ENCODE measurements at regions not wholly inside any gene's neighbourhood (a gene's known extent, or its start where the extent isn't known, plus 50 kb on each side); places are given as distances from the start of the nearest gene placed in this dataset.

GRCh38 chr4:73001885-73002284 is 67.6 kb downstream of the COX18 start:
- DNase-seq: no peak
- Histone ChIP-seq H3K9me3 (no peaks in the 10 kb centered on the region), H3K4me3 (no peak overlapping the region), H3K27ac (no peak overlapping the region), H3K27me3 (no peaks in the 10 kb centered on the region), H3K4me1 (no peaks in the 10 kb centered on the region), H3K36me3 (no peaks in the 10 kb centered on the region)
- intact Hi-C loops (cut with DNase I; ENCODE audit: low total_unique reads): no loop called here
- TF ChIP-seq CTCF (IDR thresholded peaks at IDR 0.05): no peak

- Histone ChIP-seq H3K27ac (no peak overlapping the region), H3K27me3 (no peaks in the 10 kb centered on the region), H3K9me3 (no peaks in the 10 kb centered on the region), H3K4me3 (no peak overlapping the region), H3K36me3 (no peaks in the 10 kb centered on the region), H3K4me1 (peaks cover 0 to 3% (median under 1%) of the 10 kb centered on the region in 4 donors)
- no peak for DNase-seq
- no peak for TF ChIP-seq CTCF (IDR thresholded peaks at IDR 0.05)
- intact Hi-C loops (cut with DNase I; ENCODE audit: low total_unique reads): no loop called here
Measured at GRCh38 chr4:72997409-72997808, 72.1 kb downstream of the COX18 start.

GRCh38 chr4:72994670-72995069 is 74.8 kb downstream of the COX18 start:
- no peak for DNase-seq
- Histone ChIP-seq H3K27me3 (no peaks in the 10 kb centered on the region), H3K27ac (no peak overlapping the region), H3K4me3 (no peak overlapping the region), H3K9me3 (no peaks in the 10 kb centered on the region), H3K4me1 (peaks cover 0 to 12% (median 1%) of the 10 kb centered on the region in 4 donors), H3K36me3 (no peaks in the 10 kb centered on the region)
- TF ChIP-seq CTCF (IDR thresholded peaks at IDR 0.05): no peak
- intact Hi-C loops (cut with DNase I; ENCODE audit: low total_unique reads): no loop called here

- no peak for DNase-seq
- no peak for TF ChIP-seq CTCF (IDR thresholded peaks at IDR 0.05)
- no peaks in the 10 kb centered on the region for H3K36me3 ChIP-seq
- H3K9me3 ChIP-seq: no peaks in the 10 kb centered on the region
- intact Hi-C loops (cut with DNase I; ENCODE audit: low total_unique reads): no loop called here
- no peak overlapping the region for H3K4me3 ChIP-seq
- H3K27ac ChIP-seq: no peak overlapping the region
- H3K27me3 ChIP-seq: no peaks in the 10 kb centered on the region
- peaks cover 0 to 12% (median 1%) of the 10 kb centered on the region in 4 donors for H3K4me1 ChIP-seq
Measured at GRCh38 chr4:72993876-72994275, 75.6 kb downstream of the COX18 start.

- Histone ChIP-seq H3K36me3 (no peaks in the 10 kb centered on the region), H3K9me3 (no peaks in the 10 kb centered on the region), H3K4me1 (peaks cover 0 to 12% (median 1%) of the 10 kb centered on the region in 4 donors), H3K27me3 (no peaks in the 10 kb centered on the region), H3K4me3 (no peak overlapping the region), H3K27ac (no peak overlapping the region)
- DNase-seq: no peak
- TF ChIP-seq CTCF (IDR thresholded peaks at IDR 0.05): no peak
- intact Hi-C loops (cut with DNase I; ENCODE audit: low total_unique reads): no loop called here
Measured at GRCh38 chr4:72991873-72992272, 77.6 kb downstream of the COX18 start.
